KMS-11 (cell line): ENCODE measurements at regions not wholly inside any gene's neighbourhood (a gene's known extent, or its start where the extent isn't known, plus 50 kb on each side); places are given as distances from the start of the nearest gene placed in this dataset.

ENCODE experiments used
- H2AFZ ChIP-seq: fragments of 200-600 bp; sonication (generic); 2 replicates; pipeline ENCODE4 v1.6.1; 2016; ENCODE audit warnings: antibody characterized with exemption, mixed run types, low read depth
- H3K27ac ChIP-seq: fragments of 200-600 bp; sonication (generic); 2 replicates; pipeline ENCODE4 v1.6.1; 2016; ENCODE audit warnings: mild to moderate bottlenecking, mixed run types
- H3K27me3 ChIP-seq: fragments of 200-600 bp; sonication (generic); 2 replicates; pipeline ENCODE4 v1.6.1; 2017; ENCODE audit warnings: mild to moderate bottlenecking, low read depth, mixed run types, moderate library complexity; ENCODE audit not compliant: insufficient read depth
- H3K36me3 ChIP-seq: fragments of 200-600 bp; sonication (generic); 2 replicates; pipeline ENCODE4 v1.6.1; 2017; ENCODE audit warnings: mild to moderate bottlenecking, mixed run types; ENCODE audit not compliant: insufficient read depth
- H3K4me1 ChIP-seq: fragments of 200-600 bp; sonication (generic); 2 replicates; pipeline ENCODE4 v1.6.1; 2016; ENCODE audit warnings: mild to moderate bottlenecking, low read depth, mixed run types; ENCODE audit not compliant: poor library complexity, severe bottlenecking
- H3K4me2 ChIP-seq: fragments of 200-600 bp; sonication (generic); 2 replicates; pipeline ENCODE4 v1.7.0; 2016; ENCODE audit warnings: mild to moderate bottlenecking, mixed run types
- H3K4me3 ChIP-seq: fragments of 200-600 bp; sonication (generic); IDR thresholded peaks from 2 replicates; pipeline ENCODE4 v1.6.1; 2017; ENCODE audit warnings: low read depth, low read length, mixed read lengths; ENCODE audit not compliant: insufficient read depth
- H3K79me2 ChIP-seq: fragments of 200-600 bp; sonication (generic); 2 replicates; pipeline ENCODE4 v1.6.1; 2016; ENCODE audit warnings: low read depth, mixed run types; ENCODE audit not compliant: insufficient read depth
- H3K9ac ChIP-seq: fragments of 200-600 bp; sonication (generic); 2 replicates; pipeline ENCODE4 v1.6.1; 2016; ENCODE audit warnings: mild to moderate bottlenecking, mixed run types
- H4K20me1 ChIP-seq: fragments of 200-600 bp; sonication (generic); 2 replicates; pipeline ENCODE4 v1.6.1; 2016; ENCODE audit warnings: mild to moderate bottlenecking, mixed run types; ENCODE audit not compliant: insufficient read depth
- TF ChIP-seq, protein P1 (sequence below): fragments of 200-600 bp; sonication (generic); conservative IDR thresholded peaks from 2 replicates; pipeline ENCODE4 v1.6.1; 2017; ENCODE audit warnings: low read depth, mild to moderate bottlenecking, antibody characterized with exemption, low read length, moderate library complexity, mixed read lengths

DNA sequence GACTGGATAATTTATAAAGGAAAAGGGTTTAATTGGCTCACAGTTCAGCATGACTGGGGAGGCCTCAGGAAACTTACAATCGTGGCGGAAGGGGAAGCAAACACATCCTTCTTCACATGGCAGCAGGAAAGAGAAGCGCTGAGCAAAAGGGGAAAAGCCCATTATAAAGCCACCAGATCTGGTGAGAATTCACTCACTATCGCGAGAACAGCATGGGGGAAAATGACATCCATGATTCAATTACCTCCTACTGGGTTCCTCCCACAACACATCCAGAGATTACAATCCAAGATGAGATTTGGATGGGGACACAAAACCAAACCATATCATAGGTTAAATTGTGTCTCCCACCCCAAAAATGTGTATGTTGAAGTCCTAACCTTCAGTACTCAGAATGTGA lies 491.7 kb downstream of the SETD4 start:
- Histone ChIP-seq H4K20me1 (no peaks in the 10 kb centered on the region), H3K4me1 (no peaks in the 10 kb centered on the region), H3K4me2 (no peak overlapping the region), H3K9ac (no peak overlapping the region), H2AFZ (no peak overlapping the region), H3K4me3 (no peak overlapping the region), H3K27me3 (no peaks in the 10 kb centered on the region), H3K79me2 (no peaks in the 10 kb centered on the region), H3K27ac (no peak overlapping the region), H3K36me3 (no peaks in the 10 kb centered on the region)
- TF ChIP-seq, protein P1, sequence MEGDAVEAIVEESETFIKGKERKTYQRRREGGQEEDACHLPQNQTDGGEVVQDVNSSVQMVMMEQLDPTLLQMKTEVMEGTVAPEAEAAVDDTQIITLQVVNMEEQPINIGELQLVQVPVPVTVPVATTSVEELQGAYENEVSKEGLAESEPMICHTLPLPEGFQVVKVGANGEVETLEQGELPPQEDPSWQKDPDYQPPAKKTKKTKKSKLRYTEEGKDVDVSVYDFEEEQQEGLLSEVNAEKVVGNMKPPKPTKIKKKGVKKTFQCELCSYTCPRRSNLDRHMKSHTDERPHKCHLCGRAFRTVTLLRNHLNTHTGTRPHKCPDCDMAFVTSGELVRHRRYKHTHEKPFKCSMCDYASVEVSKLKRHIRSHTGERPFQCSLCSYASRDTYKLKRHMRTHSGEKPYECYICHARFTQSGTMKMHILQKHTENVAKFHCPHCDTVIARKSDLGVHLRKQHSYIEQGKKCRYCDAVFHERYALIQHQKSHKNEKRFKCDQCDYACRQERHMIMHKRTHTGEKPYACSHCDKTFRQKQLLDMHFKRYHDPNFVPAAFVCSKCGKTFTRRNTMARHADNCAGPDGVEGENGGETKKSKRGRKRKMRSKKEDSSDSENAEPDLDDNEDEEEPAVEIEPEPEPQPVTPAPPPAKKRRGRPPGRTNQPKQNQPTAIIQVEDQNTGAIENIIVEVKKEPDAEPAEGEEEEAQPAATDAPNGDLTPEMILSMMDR: no peak

DNA sequence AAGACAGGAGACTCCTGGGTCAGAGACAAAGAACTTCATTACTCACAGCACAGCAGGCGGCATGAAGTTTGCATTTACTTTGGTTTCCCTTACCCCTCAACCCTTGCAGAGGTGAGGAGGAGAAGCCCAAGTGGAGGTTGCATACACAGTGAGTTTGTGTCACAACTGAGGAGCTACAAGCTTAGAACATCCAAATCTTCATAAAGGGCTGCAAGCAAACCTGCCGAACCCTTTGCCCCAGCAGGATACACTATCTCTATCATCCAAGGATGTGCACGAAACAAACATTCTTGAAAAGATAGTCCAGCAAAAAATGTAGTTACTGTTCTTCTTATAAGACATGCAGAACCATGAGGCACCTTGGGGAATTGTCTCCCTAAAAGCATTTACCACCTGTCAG lies 493.5 kb downstream of the SETD4 start:
- H3K79me2 ChIP-seq: no peaks in the 10 kb centered on the region

DNA sequence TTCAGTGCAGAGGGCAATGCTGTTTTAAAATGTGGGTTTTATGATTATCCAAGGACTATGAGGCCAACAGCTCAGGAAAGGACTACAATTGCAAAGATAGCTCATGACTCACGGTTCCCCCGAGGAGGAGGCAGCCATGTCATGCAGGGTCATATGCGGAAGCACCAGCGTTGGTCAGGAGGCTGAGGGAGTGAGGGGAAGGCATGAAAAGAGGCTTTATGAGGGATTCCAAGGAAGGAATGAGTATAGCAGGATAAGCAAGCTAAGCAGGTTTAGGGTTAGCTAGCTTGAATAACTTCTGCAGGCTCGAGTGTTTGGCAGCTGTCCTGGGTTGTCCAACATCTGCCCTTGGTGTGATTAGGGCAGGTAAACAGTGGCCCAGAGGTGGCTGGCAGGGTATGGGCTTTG lies 495.1 kb downstream of the SETD4 start:
- Histone ChIP-seq H3K36me3 (no peaks in the 10 kb centered on the region), H3K4me2 (no peak overlapping the region), H3K4me1 (no peaks in the 10 kb centered on the region), H3K27me3 (no peaks in the 10 kb centered on the region), H3K4me3 (no peak overlapping the region), H2AFZ (no peak overlapping the region), H3K27ac (no peak overlapping the region), H3K9ac (no peak overlapping the region), H4K20me1 (no peaks in the 10 kb centered on the region), H3K79me2 (no peaks in the 10 kb centered on the region)
- TF ChIP-seq, protein P1: no peak

More for the DNA sequence above, 493.5 kb downstream of the SETD4 start:
- Histone ChIP-seq H3K27ac (no peak overlapping the region), H3K36me3 (no peaks in the 10 kb centered on the region), H3K27me3 (no peaks in the 10 kb centered on the region), H3K4me1 (no peaks in the 10 kb centered on the region), H3K9ac (no peak overlapping the region), H3K4me2 (no peak overlapping the region), H3K4me3 (no peak overlapping the region), H4K20me1 (no peaks in the 10 kb centered on the region), H2AFZ (no peak overlapping the region)
- TF ChIP-seq, protein P1: no peak

DNA sequence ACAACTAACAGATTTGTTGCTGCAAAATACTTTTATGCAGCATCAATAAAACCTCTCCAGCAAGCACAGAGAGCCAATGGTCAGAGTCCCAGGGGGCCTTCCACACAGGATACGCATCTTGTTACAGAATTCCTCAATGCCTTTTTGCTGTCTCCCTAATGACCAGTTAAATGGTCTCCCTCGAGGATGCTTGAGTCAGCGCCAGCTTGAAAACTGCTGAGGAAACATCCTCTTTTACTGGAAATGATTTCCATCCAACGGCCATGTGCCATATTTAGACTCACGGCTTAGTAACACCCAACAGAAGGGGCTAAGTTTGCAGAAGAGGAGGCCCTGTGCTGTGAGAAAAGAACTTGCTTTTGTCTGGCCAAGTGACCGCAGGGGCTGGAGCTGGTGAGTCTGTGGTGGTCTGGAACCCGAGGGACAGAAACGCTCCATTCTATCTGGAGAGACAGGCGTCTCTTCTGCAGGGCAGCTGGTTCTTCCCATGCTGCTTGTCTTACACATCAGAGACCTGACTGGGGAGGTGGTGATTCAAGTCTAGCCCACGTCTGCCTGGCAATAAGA lies 496.4 kb downstream of the SETD4 start:
- no peak overlapping the region for H3K27ac ChIP-seq
- no peak overlapping the region for H3K4me2 ChIP-seq
- no peaks in the 10 kb centered on the region for H3K36me3 ChIP-seq
- no peak overlapping the region for H3K4me3 ChIP-seq
- no peaks in the 10 kb centered on the region for H4K20me1 ChIP-seq
- H3K27me3 ChIP-seq: no peaks in the 10 kb centered on the region
- no peak overlapping the region for H3K9ac ChIP-seq
- H2AFZ ChIP-seq: no peak overlapping the region
- H3K79me2 ChIP-seq: no peaks in the 10 kb centered on the region
- TF ChIP-seq, protein P1: no peak
- no peaks in the 10 kb centered on the region for H3K4me1 ChIP-seq
